HepG2 (cell line): ENCODE measurements at regions not wholly inside any gene's neighbourhood (a gene's known extent, or its start where the extent isn't known, plus 50 kb on each side); places are given as distances from the start of the nearest gene placed in this dataset.
A peak's percentile ranks its signal among the peaks of the same experiment; 100 is the strongest.

Experiments
- HNF1B ChIP-seq: sonication (generic); formaldehyde crosslinking; IDR thresholded peaks from 2 replicates; pipeline ENCODE4 v1.5.1; 2020; ENCODE audit warnings: mild to moderate bottlenecking, moderate library complexity, missing genetic modification reagents
- HNRNPUL1 ChIP-seq: fragments of 200-400 bp; formaldehyde crosslinking; IDR thresholded peaks from 2 replicates; pipeline ENCODE4 v1.6.1; 2017; ENCODE audit warnings: low read depth, mild to moderate bottlenecking, low read length, moderate library complexity
- KAT8 ChIP-seq: IDR thresholded peaks from 2 replicates; pipeline ENCODE4 v1.6.1; 2016; ENCODE audit warnings: missing genetic modification reagents, missing compliant biosample characterization
- KLF11 ChIP-seq: IDR thresholded peaks from 2 replicates; pipeline ENCODE4 v1.6.1; 2016; ENCODE audit warnings: missing compliant biosample characterization
- MIXL1 ChIP-seq: IDR thresholded peaks from 2 replicates; pipeline ENCODE4 v1.6.1; 2016
- PPARG ChIP-seq: conservative IDR thresholded peaks from 2 replicates; pipeline ENCODE4 v1.6.1; 2016; ENCODE audit warnings: missing biosample characterization, missing genetic modification reagents
- PRDM15 ChIP-seq: sonication (generic); formaldehyde crosslinking; IDR thresholded peaks from 2 replicates; pipeline ENCODE4 v1.4.0; 2020; ENCODE audit warnings: missing genetic modification reagents
- RFX3 ChIP-seq: IDR thresholded peaks from 2 replicates; pipeline ENCODE4 v1.6.1; 2016; ENCODE audit warnings: missing biosample characterization, missing genetic modification reagents
- ZNF44 ChIP-seq: sonication (generic); formaldehyde crosslinking; IDR thresholded peaks from 2 replicates; pipeline ENCODE4 v1.5.1; 2020; ENCODE audit warnings: mild to moderate bottlenecking, missing genetic modification reagents
- TF ChIP-seq, protein P1 (sequence below): sonication (generic); formaldehyde crosslinking; IDR thresholded peaks from 2 replicates; pipeline ENCODE4 v1.5.0; 2020; ENCODE audit warnings: mild to moderate bottlenecking, missing genetic modification reagents, moderate library complexity

DNA sequence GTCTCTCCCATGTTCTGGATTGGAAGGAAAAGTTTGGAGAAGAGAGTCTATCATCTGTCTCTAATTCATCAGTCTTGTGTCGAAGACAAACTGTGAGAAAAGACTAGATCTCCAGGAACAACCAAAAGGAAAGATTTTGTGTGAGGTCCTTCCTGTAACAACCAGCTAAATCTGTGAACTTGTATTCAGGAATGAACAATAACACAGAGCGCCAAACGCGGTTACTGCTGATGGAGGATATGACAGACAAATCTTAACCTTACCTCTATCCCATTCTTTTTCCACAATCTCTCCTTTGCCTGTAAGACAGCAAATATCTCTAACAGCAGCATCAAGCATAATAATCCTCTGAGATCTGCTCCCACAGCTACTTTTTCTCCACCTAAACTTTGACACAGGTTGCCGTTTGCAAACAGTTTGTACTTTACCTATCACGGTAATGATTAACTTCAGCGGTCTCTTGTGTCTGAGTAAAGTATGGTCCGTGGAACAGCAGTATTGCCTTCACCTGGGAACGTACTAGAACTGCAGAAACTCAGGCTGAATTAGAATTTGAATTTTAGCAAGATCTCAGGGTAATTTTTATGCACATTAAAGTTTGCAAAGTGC lies 387.6 kb downstream of the ELAVL2 start (continued):
- TF ChIP-seq KAT8 (no peak), PPARG (0 out of 2 replicates have a peak, but pooled peaks have one; percentile 36), PRDM15 (0 out of 2 replicates have a peak, but pooled peaks have one; percentile 39), MIXL1 (CRISPR knock-in tag) (0 out of 2 replicates have a peak, but pooled peaks have one; percentile 22), HNF1B (CRISPR knock-in tag) (peak; percentile 76; the same call in 1 of the 2 replicates), KLF11 (no peak), RFX3 (CRISPR knock-in tag) (no peak), ZNF44 (CRISPR knock-in tag) (no peak), HNRNPUL1 (peak; percentile 76)
- TF ChIP-seq, protein P1, sequence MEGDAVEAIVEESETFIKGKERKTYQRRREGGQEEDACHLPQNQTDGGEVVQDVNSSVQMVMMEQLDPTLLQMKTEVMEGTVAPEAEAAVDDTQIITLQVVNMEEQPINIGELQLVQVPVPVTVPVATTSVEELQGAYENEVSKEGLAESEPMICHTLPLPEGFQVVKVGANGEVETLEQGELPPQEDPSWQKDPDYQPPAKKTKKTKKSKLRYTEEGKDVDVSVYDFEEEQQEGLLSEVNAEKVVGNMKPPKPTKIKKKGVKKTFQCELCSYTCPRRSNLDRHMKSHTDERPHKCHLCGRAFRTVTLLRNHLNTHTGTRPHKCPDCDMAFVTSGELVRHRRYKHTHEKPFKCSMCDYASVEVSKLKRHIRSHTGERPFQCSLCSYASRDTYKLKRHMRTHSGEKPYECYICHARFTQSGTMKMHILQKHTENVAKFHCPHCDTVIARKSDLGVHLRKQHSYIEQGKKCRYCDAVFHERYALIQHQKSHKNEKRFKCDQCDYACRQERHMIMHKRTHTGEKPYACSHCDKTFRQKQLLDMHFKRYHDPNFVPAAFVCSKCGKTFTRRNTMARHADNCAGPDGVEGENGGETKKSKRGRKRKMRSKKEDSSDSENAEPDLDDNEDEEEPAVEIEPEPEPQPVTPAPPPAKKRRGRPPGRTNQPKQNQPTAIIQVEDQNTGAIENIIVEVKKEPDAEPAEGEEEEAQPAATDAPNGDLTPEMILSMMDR (CRISPR knock-in tag) = peak; percentile 26
